ENCODE measurements at regions not wholly inside any gene's neighbourhood (a gene's known extent, or its start where the extent isn't known, plus 50 kb on each side); places are given as distances from the start of the nearest gene placed in this dataset.

DNA sequence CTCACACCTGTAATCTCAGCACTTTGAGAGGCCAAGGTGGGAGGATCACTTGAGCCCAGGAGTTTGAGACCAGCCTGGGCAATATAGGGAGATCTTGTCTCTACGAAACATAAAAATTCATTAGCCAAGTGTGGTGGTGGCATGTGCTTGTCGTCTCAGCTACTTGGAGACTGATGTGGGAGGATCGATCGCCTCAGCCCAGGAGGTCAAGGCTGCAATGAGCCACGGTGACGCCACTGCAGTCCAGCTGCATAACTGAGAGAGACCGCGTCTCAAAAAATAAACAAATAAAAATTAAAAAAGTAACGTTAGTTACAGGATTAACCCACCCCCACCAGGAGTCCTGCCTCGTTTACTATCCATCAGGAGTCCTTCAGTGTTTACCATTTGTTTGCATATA lies 345.1 kb downstream of the BTBD3 start:
- TF ChIP-seq GABPA (IDR thresholded peaks at IDR 0.05; ENCODE audit: low read depth): no peak
- TF ChIP-seq, protein P1, sequence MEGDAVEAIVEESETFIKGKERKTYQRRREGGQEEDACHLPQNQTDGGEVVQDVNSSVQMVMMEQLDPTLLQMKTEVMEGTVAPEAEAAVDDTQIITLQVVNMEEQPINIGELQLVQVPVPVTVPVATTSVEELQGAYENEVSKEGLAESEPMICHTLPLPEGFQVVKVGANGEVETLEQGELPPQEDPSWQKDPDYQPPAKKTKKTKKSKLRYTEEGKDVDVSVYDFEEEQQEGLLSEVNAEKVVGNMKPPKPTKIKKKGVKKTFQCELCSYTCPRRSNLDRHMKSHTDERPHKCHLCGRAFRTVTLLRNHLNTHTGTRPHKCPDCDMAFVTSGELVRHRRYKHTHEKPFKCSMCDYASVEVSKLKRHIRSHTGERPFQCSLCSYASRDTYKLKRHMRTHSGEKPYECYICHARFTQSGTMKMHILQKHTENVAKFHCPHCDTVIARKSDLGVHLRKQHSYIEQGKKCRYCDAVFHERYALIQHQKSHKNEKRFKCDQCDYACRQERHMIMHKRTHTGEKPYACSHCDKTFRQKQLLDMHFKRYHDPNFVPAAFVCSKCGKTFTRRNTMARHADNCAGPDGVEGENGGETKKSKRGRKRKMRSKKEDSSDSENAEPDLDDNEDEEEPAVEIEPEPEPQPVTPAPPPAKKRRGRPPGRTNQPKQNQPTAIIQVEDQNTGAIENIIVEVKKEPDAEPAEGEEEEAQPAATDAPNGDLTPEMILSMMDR (IDR thresholded peaks at IDR 0.05; ENCODE audit: insufficient read depth, low read length): no peak

All from HL-60 (cell line).